ENCODE measurements at regions not wholly inside any gene's neighbourhood (a gene's known extent, or its start where the extent isn't known, plus 50 kb on each side); places are given as distances from the start of the nearest gene placed in this dataset.

- Histone ChIP-seq H3K9me3 (no peaks in the 10 kb centered on the region), H3K4me3 (ENCODE audit: low read depth in 1 of 2, low read length in 1 of 2) (no peak overlapping the region), H3K27ac (no peak overlapping the region), H3K27me3 (no peaks in the 10 kb centered on the region), H3K4me1 (ENCODE audit: control insufficient read depth in 1 of 2, insufficient read depth in 1 of 2, low read depth in 1 of 2, low read length in 1 of 2) (no peaks in the 10 kb centered on the region), H3K36me3 (no peaks in the 10 kb centered on the region)
- TF ChIP-seq, protein P1, sequence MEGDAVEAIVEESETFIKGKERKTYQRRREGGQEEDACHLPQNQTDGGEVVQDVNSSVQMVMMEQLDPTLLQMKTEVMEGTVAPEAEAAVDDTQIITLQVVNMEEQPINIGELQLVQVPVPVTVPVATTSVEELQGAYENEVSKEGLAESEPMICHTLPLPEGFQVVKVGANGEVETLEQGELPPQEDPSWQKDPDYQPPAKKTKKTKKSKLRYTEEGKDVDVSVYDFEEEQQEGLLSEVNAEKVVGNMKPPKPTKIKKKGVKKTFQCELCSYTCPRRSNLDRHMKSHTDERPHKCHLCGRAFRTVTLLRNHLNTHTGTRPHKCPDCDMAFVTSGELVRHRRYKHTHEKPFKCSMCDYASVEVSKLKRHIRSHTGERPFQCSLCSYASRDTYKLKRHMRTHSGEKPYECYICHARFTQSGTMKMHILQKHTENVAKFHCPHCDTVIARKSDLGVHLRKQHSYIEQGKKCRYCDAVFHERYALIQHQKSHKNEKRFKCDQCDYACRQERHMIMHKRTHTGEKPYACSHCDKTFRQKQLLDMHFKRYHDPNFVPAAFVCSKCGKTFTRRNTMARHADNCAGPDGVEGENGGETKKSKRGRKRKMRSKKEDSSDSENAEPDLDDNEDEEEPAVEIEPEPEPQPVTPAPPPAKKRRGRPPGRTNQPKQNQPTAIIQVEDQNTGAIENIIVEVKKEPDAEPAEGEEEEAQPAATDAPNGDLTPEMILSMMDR (IDR thresholded peaks at IDR 0.05), result no peak
These were observed 537.3 kb upstream of the MCTP2 start for GRCh38 chr15:93694033-93694432.

GRCh38 chr15:93683651-93684050, 547.7 kb upstream of the MCTP2 start:
- TF ChIP-seq, protein P1 (IDR thresholded peaks at IDR 0.05), result no peak

GRCh38 chr15:93671387-93671943, 559.9 kb upstream of the MCTP2 start:
- Histone ChIP-seq H3K27me3 (no peaks in the 10 kb centered on the region), H3K4me1 (ENCODE audit: control insufficient read depth in 1 of 2, insufficient read depth in 1 of 2, low read depth in 1 of 2, low read length in 1 of 2) (no peaks in the 10 kb centered on the region), H3K4me3 (ENCODE audit: low read depth in 1 of 2, low read length in 1 of 2) (no peak overlapping the region), H3K36me3 (no peaks in the 10 kb centered on the region), H3K9me3 (no peaks in the 10 kb centered on the region), H3K27ac (no peak overlapping the region)
- TF ChIP-seq, protein P1 (IDR thresholded peaks at IDR 0.05), result no peak

More at GRCh38 chr15:93683651-93684050, 547.7 kb upstream of the MCTP2 start:
- Histone ChIP-seq H3K27ac (no peak overlapping the region), H3K36me3 (no peaks in the 10 kb centered on the region), H3K4me1 (ENCODE audit: control insufficient read depth in 1 of 2, insufficient read depth in 1 of 2, low read depth in 1 of 2, low read length in 1 of 2) (no peaks in the 10 kb centered on the region), H3K27me3 (no peaks in the 10 kb centered on the region), H3K4me3 (ENCODE audit: low read depth in 1 of 2, low read length in 1 of 2) (no peak overlapping the region), H3K9me3 (peaks cover 13% of the 10 kb centered on the region)

DNA sequence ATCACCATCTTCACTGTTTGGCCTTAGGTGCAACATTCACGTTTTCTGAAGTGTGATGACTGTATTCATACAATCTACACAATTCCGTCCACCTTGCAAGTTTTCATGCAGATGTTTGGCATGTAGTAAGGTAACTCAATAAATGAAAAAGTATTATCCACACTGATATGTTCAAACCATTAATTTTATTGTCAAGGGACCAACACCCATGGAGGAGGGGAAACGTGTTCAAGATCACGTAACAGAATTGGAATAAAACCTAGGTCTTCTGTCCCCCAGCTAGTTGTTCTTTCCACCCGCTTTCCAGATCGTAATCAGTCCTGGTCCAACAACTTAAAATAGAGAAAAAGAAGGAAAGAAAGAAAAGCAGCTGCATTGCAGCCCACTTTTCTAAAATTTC, 560.4 kb upstream of the MCTP2 start:
- Histone ChIP-seq H3K36me3 (no peaks in the 10 kb centered on the region), H3K4me3 (ENCODE audit: low read depth in 1 of 2, low read length in 1 of 2) (no peak overlapping the region), H3K9me3 (no peaks in the 10 kb centered on the region), H3K4me1 (ENCODE audit: control insufficient read depth in 1 of 2, insufficient read depth in 1 of 2, low read depth in 1 of 2, low read length in 1 of 2) (no peaks in the 10 kb centered on the region), H3K27ac (no peak overlapping the region), H3K27me3 (no peaks in the 10 kb centered on the region)
- TF ChIP-seq, protein P1 (IDR thresholded peaks at IDR 0.05), result no peak

GRCh38 chr15:93664213-93664956, 567.0 kb upstream of the MCTP2 start:
- TF ChIP-seq, protein P1 (IDR thresholded peaks at IDR 0.05), result no peak
- H3K27me3 ChIP-seq, result no peaks in the 10 kb centered on the region
- H3K4me3 ChIP-seq (ENCODE audit: low read depth in 1 of 2, low read length in 1 of 2), result no peak overlapping the region
- H3K9me3 ChIP-seq, result no peaks in the 10 kb centered on the region
- no peaks in the 10 kb centered on the region for H3K36me3 ChIP-seq
- no peaks in the 10 kb centered on the region for H3K4me1 ChIP-seq (ENCODE audit: control insufficient read depth in 1 of 2, insufficient read depth in 1 of 2, low read depth in 1 of 2, low read length in 1 of 2)
- H3K27ac ChIP-seq, result no peak overlapping the region

All from neutrophil (primary cell).